C1 segment of cervical spinal cord (tissue), 14 donors: ENCODE measurements at regions not wholly inside any gene's neighbourhood (a gene's known extent, or its start where the extent isn't known, plus 50 kb on each side); places are given as distances from the start of the nearest gene placed in this dataset.

ENCODE experiments used
- DNase-seq, 14 donors: peaks; one replicate each; lab custom pipeline; 2025; lab: John Stamatoyannopoulos, UW

GRCh38 chr4:10753856-10754402 lies 69.4 kb upstream of the CLNK start:
- peak in 1 of 14 donors; percentile 55 for DNase-seq

- no peak for DNase-seq
Measured at GRCh38 chr4:10753336-10753735, 68.8 kb upstream of the CLNK start.

GRCh38 chr4:10750714-10751113 lies 66.1 kb upstream of the CLNK start:
- DNase-seq = no peak

- DNase-seq = peak in 4 of 14 donors; percentile 14 to 59 (median 28)
Measured at GRCh38 chr4:10747186-10747585, 62.6 kb upstream of the CLNK start.

- DNase-seq = peak in 7 of 14 donors; percentile 11 to 59 (median 32)
Measured at GRCh38 chr4:10746371-10747171, 62.0 kb upstream of the CLNK start.

- DNase-seq = no peak
Measured at GRCh38 chr4:10743357-10743756, 58.8 kb upstream of the CLNK start.

GRCh38 chr4:10741961-10742699 lies 57.6 kb upstream of the CLNK start:
- DNase-seq = no peak

GRCh38 chr4:10740891-10741620 lies 56.5 kb upstream of the CLNK start:
- DNase-seq = no peak

- no peak for DNase-seq
Measured at GRCh38 chr4:10740251-10740650, 55.7 kb upstream of the CLNK start.

- no peak for DNase-seq
Measured at GRCh38 chr4:10738826-10739489, 54.4 kb upstream of the CLNK start.

GRCh38 chr4:10737337-10737736 lies 52.8 kb upstream of the CLNK start:
- no peak for DNase-seq

GRCh38 chr4:10736895-10737294 lies 52.3 kb upstream of the CLNK start:
- no peak for DNase-seq

GRCh38 chr4:10736266-10736665 lies 51.7 kb upstream of the CLNK start:
- no peak for DNase-seq

GRCh38 chr4:10734697-10735096 lies 50.1 kb upstream of the CLNK start:
- DNase-seq = no peak
